ENCODE measurements at regions not wholly inside any gene's neighbourhood (a gene's known extent, or its start where the extent isn't known, plus 50 kb on each side); places are given as distances from the start of the nearest gene placed in this dataset.

DNA sequence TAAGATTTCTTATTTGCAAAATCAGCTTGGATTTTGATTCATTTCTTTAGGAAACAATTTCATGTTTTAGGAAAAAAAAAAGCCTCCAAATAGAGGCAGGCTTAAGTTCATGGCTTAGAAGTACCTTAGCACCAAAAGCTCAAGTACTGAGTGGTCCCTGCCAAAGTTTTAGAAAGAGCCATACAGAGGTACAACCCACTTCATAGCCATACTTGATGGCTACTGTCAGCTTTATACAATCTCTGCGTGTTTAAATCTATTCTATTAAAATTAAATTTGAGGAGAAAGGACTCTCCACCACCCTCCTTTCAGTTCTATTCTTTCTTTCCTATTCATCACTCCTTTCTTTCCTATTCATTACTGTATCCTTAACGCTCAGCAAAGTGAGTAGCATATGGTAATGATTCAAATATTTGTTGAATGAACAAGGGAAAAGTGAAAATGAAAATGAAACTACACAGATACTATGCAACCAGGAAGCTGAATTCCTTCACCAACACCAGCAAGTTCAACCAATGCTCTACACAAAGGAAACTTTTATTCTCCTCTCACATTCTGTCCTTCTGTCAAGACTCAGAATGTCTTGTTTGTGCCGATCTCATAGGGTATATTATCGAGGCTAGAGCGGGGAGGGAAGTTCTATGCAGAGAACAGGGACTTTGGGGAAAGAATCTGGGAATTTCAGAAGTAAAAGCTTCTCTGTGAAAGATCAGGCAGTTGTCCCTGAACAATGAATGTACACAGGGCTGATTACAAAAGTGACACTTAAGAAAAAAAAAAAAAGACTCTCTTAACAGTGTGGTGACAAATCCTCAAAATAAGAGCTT, 138.6 kb upstream of the SPEF2 start:
- DNase-seq = no peak

DNA sequence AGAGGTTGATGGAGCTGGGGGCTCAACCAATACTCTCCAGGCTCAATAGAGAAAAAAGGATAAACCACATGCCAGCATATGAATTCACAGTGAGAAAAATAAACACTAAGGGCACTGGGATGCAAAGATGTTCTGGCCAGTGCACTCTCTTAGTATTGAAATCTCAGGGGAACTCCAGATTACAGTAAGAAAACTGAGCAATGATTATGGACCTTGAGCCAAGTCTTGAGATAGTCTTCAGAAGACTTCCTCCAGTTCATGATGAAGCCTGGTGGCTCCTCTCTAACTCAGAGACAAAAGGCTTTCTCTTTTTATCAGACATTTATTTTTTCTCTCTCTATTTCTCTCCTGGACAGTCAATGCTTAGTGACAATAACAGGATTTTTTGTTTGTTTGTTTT, 139.8 kb upstream of the SPEF2 start:
- DNase-seq = no peak

DNA sequence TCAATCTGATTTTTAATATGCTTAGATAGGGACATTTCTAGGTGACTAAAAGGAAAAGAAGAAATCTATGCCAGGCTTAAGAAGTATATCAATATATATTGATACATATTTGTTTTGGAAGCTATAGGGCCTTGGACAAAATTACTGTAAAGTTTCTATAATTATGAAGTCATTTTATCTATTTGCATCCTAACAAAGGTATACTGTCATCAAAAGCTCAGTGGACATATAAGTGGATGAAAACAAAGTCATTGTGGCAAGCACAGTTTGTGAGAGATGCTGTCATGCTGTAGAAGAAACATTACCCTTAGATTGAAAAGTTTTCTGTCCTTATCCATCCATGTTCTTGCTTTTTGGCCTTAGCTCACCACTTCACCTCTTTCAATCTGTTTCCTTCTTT, 140.3 kb upstream of the SPEF2 start:
- no peak for DNase-seq

DNA sequence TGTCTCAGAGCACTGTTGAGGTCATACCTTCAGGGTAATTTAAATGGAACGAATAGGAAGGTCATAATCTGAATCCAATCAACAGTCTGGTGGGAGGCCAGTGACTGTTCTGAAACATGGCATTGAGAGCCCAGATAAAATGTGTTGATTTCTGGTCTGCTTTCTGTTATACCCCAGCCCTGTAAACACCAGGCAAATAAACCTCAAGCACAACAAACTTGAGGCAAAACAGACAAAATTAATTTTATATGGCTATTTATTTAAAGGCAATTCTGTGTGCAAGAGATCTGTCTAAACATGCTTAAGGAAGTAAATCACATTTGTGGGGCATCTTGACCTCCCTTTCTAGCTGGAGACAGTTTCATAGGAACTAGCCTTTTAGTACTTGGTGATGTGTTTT, 140.9 kb upstream of the SPEF2 start:
- DNase-seq = no peak

DNA sequence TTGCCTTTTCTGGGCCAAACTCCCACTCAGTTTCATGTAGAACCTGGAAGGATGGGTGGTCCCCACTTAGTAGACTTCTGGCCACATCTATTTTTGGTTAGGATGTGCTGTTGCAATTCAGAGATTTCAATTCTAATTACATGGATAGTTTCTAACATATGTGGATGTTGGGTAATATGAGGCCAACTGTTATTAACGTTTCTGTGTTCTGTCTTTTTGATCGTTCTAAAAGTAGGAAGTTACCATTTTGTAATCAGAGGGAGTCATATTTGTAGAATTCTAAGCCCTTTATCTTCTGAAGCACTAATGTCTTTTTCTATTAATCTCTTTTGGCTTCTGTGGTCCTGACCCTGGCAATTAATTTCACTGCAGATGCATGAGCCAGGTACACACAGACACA, 141.6 kb upstream of the SPEF2 start:
- no peak for DNase-seq

DNA sequence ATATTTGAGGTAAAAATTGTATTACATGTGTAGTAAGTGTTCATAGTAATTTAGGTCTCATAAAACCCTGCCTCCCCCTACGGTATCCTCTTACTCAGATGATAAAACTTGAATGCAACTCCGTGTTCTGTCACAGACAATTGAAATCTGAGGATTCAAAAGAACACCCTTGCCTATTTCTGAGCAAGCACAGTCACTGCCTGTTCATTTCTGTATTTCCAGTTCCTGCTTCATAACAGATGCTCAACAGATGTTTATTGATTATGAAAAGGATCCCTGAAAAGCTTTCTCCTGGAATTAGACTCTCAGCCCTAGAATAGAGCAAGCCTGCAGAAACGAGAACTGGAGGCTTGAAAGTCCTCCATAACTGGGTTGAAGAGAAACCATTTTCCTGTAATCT, 144.1 kb upstream of the SPEF2 start:
- DNase-seq = no peak

DNA sequence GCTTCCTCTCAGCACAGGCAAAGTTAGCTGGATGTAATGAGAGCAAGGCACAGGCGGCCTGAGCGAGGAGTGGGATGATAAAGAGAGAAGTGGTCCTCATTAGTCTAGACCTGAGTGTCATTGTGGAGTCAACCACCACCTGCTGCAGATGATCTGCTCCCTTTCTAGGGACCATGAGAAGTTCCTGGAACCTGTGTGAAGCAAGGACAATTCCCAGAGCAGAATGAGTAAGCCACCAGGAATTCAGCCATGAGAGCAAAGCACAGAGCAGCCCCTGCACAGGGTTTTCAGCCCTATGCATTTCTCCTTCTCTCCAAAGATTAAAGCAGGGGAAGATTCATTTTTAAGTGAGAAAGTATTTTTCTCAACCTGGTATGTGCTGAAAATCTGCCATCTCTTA, 146.8 kb upstream of the SPEF2 start:
- DNase-seq = no peak

DNA sequence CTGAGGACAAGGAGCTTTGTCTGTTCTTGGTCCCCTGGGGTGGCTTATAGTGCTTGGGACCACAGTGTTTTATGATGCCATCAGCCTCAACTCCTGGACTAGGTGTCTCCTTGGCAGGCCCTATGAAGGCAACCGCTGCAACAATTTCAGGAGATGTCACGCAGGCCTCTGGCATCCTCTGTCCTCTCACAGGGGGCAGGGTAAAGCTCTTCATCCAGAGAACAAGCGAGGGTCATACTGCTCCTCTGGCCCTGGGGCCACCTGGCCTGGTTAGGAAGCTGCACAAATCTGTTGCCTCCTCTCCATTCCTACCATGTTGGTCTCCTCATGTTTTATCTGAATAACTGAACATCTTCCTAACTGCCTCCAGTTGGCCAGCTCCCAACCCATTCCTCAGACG, 148.9 kb upstream of the SPEF2 start:
- DNase-seq = no peak

DNA sequence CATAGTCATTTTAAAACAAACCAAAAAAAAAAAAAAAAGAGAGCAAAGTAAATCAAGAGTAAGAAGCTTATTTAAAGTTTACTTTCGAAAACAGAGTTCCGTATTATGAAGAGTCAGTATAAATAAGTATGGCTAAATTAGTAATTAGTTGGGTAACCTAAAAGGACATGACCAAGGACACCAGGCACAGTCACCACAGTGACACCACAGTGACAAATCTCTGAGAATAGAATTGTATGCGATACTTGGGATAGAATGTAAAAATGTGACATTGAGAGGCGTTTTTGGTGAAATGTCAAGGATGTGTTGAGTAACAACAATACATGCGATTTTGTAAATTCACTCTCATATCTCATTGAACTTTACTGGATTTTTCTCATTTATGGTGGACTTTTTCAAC, 150.9 kb upstream of the SPEF2 start:
- DNase-seq = no peak

DNA sequence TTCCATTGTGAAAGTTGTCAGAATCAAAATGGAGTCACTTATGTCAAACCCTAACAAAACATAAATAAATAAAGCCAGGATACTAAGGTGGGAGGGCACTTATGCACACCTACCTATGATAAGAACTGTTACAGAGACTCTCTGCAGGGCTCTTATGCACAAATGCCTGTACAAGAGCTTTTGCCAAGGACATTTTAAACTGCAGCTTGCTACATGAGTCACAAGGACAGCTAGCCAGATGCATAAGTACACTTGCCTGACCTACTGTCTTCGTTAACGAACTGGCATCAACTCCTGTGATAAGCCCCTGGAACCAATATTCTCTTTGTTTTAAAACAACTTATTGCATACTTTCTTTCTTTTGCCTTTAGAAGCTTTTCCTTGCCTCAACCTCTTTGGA, 152.9 kb upstream of the SPEF2 start:
- no peak for DNase-seq

DNA sequence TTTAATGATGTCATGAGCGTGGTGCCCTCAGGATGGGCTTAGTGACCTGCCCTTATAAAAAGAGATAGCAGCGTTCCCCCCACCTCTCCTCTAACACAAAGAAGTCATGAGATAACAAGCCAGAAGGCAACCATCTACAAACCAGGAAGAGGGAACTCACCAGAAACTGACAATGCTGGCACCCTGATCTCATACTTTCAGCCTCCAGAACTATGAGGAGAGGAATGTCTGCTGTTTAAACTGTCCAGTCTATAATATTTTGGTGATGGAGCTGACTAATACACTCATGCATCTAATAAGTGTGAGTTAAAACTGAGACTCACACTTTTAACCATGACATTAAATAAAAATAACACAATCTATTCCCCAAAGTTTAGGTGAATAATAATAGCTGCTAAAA, 156.1 kb upstream of the SPEF2 start:
- DNase-seq = no peak

DNA sequence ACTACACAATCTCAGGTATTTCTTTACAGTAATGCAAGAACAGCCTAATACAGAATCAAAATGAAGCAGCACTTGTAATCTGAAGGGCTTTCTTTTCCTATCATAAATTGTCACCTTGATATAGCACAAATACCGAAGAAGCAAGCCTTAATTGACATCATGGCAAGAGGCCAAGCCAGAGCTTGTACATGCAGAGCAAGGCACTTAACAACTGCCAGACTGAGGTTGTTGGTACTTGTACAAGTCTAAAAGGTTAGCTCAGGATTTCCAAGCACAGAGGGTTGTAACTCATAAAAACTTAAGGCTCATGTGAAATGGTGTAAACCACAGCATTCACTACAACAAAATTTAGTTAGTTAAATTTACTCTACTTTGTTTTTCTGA, 158.8 kb upstream of the SPEF2 start:
- DNase-seq = no peak

DNA sequence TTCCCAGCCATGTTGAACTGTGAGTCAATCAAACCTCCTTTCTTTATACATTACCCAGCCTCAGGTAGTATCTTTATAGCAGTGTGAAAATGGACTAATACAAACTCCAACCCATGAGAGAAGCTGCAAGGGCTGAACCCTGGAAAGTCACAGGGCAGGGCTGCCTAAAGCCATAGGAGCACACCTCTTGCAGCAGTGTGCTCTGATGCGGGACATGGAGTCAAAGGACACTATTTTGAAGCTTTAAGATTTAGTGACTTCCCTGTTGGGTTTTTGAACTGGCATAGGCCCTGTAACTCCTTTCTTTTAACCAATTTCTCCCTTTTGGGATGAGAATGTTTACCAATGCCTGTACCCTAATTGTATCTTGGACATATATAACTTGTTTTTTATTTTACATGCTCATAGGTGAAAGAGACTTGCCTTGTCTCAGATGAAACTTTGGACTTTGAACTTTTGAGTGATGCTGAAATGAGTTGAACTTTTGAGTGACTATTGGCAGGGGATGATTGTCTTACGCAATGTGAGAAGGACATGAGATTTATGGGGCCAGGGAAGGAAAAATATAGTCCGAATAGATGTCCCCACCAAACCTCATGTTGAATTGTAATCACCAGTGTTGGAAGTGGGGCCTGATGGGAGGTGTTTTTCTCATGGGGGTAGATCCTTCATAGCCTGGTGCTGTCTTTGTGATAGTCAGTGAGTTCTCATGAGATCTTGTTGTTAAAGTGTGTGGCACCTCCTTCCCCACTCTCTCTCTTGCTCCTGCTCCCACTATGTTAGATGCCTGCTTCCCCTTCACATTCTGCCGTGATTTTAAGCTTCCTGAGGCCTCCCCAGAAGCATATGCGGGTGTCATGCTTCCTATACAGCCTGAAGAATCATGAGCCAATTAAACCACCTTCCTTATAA, 159.5 kb upstream of the SPEF2 start:
- no peak for DNase-seq

DNA sequence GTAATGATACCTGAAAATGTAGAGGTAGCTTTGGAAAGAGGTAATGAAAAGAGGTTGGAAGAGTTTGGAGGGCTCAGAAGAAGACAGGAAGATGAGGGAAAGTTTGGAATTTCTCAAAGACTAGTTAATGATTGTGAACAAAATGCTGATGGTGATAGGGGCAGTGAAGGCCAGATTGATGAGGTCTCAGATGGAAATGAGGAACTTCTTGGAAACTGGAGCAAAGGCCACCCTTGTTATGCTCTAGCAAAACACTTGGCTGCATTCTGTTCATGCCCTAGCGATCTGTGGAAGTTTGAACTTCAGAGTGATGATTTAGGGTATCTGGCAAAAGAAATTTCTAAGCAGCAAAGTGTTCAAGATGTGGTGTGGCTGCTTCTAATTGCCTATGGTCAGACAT, 161.2 kb upstream of the SPEF2 start:
- no peak for DNase-seq

DNA sequence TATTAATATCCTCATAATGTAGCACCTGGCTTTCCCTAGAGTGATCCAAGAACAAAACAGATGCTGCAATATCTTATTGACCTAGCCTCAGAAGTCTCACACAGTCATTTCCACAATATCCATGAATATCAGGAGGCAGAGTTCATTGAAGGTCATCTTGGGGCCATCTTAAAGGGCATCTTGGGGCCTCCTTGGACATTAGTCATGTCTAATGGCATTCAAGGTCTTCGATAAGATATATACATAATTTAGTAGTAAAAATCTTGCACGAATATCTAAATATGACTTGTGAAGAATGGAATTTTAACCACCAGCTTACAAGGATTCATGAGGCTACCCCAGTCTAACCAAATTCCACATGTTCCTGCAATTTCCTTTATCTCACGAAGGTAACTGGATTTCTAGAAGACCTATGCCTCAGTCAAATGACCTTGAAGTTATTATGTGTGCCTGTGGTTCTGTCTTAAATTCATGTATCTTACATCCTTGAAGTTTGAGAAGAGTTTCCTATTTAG, 163.6 kb upstream of the SPEF2 start:
- DNase-seq = no peak

DNA sequence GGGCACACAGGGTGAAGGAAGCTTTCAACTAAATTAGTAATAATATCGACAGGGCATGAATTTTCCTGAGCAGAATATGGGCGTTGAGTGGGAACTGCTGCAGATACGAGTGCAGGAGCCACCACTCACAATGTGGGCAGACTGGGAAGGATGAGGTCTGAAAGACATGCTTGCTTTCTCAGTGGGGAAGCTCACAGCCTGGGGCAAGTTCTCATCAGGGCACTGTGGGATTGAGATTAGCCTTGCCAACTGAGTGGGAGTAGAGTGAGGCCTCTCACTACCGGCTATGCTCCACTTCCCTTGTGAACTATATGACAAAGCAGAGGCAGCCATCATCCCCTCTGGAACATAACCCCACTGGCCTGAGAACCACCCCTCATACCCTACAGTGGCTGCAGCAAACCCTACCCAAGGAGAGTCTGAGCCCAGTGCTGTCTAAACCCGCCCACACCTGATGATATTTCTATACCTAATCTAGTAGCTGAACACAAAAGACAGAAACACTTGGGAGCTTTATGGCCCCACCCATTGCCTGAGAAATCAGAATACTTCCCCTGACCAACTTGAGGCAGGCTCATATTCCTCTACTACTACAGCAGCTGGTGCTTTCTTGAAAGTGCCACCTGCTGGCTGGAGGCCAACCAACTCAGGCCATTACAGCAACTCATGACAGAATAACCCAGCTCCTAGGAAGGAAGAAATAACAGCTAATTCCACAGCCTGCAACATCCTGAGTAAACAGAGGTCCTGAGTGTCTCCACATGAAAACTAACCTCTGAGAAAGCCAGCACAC, 173.7 kb upstream of the SPEF2 start:
- no peak for DNase-seq

DNA sequence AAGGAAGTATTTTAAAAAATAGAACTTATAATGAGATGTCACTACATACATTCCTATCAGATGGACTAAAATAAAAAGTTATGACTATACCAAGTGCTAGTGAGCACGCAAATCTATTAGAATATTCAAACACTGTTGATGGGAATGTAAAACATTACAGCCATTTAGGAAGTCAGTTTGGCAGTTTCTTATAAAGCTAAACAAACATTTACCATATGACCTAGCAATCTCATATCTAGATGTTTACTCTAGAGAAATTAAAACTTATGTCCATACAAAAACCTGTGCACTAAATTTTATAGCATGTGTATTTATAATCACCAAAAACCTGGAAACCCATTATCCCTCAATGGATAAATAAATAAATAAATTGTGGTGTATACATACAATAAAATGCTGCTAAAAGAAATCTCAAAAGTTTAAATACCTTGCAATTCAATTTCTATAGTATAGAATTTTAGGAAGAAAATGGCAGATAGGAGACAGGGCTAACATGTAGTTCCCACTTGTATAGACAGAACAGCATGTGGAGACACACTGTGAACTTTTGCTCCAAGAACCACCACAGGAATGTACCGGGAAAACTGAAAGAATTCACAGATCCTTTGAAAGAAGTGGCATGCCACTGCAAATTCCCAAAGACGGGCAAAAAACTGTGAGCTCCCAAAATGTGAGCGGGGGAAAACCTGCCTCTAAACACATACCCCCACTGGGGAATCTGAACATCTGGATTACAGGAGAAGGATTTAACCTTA, 174.6 kb upstream of the SPEF2 start:
- no peak for DNase-seq

DNA sequence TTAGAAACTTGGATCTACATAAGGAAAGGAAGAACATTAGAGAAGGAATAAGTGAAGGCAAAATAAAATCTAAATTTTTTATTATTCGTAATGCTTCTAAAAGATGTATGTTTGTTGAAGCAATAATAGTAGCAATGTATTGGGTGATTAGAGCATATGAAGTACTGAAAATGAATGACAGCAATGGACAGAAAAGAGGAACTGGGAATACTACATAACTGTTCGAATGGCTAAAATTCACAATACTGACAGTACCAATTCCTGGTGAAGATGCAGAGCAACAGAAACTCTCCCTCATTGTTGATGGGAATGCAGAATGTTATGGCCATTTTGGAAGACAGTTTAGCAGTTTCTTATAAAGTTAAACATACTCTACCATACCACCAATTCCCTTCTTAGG, 177.3 kb upstream of the SPEF2 start:
- no peak for DNase-seq

DNA sequence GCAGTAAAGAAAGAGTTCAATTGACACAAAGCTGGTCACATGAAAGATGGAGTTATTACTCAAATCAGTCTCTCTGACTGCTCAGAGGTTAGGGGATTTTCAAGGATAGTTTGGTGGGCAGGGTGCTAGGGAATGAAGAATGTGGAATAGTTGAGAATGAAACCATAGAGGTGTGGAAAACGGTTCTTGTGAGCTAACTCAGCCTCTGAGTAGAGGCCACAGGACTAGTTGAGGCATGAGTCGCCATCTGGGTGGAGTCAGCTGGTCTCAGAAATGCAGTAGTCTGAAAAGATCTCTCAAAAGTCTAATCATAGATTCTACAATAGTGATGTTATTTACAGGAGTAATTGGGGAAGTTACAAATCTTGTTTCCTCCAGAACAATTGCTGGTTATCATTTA, 178.9 kb upstream of the SPEF2 start:
- DNase-seq = no peak

DNA sequence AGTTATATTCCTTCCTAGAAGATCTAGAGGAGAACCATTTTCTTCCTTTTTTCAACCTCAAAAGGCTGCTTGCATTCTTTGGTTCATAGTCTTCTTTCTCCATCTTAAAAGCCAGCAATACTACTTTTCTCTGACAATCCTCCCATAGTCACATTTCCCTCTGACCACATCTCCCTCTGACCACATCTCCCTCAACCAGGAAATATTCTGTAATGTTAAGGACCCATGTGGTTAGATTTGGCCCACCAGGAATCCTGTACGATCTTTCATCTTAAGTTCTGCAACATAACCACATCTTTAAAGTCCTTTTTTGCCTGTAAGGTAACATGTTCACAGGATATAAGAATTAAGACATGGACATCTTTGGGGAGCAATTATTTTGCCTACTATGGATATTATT, 179.4 kb upstream of the SPEF2 start:
- DNase-seq = no peak
